CD1c-positive myeloid dendritic cell (primary cell): ENCODE measurements at regions not wholly inside any gene's neighbourhood (a gene's known extent, or its start where the extent isn't known, plus 50 kb on each side); places are given as distances from the start of the nearest gene placed in this dataset.
A peak's percentile ranks its signal among the peaks of the same experiment; 100 is the strongest.
"Not testable (repeated sequence)": the region's sequence is repeated elsewhere in the genome, so short reads cannot be mapped to it uniquely, and the experiment has no call there.

Experiments used
- DNase-seq: peaks from one replicate; pipeline ENCODE4 v3.0.0-alpha.2; 2016; ENCODE audit errors: extremely low spot score

- DNase-seq = peak; percentile 8
Measured at GRCh38 chr18:47679864-47680263, 250.6 kb downstream of the SMAD2 start.

- DNase-seq = no peak
Measured at GRCh38 chr18:47677952-47678351, 252.5 kb downstream of the SMAD2 start.

GRCh38 chr18:47669815-47670214, 260.6 kb downstream of the SMAD2 start:
- DNase-seq = no peak

DNA sequence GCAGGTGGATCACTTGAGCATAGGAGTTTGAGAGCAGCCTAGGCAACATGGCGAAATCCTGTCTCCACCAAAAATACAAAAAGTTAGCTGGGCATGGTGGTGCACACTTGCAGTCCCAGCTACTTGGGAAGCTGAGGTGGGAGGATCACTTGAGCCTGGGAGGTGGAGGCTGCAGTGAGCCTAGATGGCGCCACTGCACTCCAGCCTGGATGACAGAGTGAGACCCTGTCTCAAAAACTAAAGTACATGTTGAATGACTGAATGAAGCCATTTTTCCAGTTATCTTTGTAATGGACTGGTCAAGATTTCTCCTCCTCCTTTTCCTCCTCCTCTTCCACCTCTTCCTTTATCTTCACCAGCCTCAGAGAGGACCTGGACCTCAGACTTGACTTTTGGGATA, 272.0 kb downstream of the SMAD2 start:
- no peak for DNase-seq

DNA sequence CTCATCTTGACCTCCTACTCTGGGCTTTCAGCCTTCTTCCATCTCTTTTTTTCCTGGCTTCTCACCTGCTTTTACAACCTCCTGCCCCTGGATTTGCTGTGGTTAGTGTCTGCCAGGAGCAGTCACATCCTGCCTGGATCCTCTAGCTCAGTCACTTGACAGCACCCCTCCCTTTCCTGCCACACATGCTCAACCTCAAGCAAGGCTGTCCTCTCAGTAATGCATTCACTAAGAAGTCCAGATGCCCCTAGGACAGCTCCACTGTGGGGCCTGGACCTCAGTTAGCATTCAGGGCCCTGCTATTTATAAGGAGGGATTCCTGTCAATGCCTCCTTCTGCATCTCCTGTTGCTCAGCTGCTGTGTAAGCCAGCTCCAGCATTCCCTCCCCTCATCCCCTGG, 275.5 kb downstream of the SMAD2 start:
- no peak for DNase-seq

DNA sequence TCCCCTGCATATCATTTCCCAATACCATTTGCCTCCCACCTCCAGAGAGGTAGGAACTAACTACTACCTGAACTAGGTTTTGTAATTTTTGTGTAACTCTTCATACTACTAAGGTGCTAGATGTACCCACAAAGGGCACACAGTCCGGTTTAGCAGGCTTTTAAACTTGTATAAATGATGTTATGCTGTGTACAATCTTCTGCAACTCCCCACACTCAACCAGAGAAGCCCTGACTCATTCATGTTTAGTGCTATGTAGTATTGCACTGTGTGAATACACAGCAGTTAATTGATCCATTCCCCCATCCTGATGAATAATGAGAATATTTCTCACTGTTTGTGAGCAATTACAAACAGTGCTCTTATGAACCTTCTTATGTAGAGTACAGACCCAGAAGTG, 285.6 kb downstream of the SMAD2 start:
- DNase-seq = no peak

GRCh38 chr18:47637551-47637950, 292.9 kb downstream of the SMAD2 start:
- not testable (repeated sequence) for DNase-seq

- no peak for DNase-seq
Measured at GRCh38 chr18:47635416-47635815, 295.0 kb downstream of the SMAD2 start.

GRCh38 chr18:47632970-47633635, 297.4 kb downstream of the SMAD2 start:
- DNase-seq = no peak

DNA sequence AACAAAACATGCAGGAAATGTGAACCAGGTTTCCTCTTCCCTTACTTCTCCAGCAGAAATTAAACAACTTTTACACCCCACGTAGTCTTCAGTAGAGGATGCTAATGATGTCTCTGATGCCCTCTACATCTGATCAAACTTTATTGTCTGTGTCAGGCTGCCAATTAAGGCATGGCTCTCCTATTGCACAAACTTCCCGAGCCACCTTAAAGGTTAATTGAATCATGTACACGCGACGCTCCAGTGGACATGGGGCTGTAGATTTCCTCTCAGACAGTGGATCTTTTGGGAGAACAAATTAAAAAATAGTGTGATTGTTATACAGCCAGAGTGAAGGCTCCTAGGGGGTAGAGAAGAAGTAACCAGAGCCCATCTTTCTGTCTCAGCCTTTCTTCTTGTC, 301.6 kb downstream of the SMAD2 start:
- DNase-seq = no peak

DNA sequence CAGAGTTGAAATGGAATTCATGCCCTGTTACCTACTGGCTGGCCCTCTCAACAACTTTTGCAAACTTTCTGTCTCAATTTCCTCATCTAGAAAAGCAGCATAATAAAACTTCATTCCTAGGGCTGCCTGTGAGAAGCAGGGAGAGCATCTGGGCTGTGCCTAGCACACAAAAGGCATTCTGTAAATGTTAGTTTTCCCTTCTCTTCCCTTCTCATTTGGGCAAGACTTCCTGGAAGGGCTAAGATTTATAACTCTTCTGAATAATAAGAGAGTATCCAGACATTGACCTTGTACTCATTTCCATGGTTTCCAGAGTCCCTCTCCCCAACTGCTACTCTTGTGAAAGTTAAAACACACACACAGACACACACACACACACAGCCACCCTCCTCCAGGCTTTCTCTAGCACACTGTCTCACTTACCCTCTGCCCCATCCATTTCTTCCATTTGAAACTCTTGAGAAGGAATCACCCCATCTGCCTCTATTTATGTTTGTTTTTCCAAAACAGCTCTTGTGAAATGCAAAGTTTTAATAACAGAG, 302.1 kb downstream of the SMAD2 start:
- no peak for DNase-seq

- no peak for DNase-seq
Measured at GRCh38 chr18:47627030-47627429, 303.4 kb downstream of the SMAD2 start.

GRCh38 chr18:47619771-47620448, 310.5 kb downstream of the SMAD2 start:
- DNase-seq = no peak

DNA sequence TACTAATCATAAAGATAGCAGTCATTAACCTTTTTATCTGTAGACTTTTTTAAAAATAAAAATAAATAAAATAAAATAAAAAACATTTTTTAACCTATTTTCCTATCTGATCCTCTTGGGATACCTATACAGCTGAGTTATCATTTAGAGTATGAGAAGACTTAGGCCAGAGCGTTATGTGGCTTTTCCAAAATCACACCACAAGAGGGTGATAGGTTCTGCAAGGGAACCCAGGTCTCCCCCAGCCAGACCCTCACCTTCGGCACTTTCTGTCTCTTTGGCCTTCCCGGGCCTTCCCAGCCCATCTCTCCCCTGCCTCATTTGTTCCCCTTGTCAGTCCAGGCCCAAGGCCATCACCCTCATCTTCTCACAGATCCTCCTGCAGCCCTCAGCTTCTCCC, 311.7 kb downstream of the SMAD2 start:
- no peak for DNase-seq

DNA sequence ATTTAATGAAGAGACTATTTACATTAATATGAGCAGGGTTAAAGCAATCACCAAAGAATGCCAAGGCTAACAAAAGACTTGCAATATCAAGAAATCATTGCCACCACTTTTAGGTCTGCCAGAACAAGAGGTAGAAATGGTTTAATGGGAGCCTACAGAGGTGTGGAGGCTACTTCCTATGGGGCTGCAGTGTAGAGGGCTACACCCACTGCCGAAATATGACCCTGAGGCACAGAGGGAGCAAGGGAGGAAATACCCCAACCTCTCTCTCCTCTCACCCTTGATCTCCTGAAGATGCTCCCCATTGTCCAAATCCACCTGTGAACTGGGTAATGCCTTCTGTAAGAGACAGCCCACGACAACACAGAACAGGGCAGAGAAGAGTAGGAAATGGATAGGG, 315.4 kb downstream of the SMAD2 start:
- no peak for DNase-seq

- no peak for DNase-seq
Measured at GRCh38 chr18:47613929-47614328, 316.5 kb downstream of the SMAD2 start.

DNA sequence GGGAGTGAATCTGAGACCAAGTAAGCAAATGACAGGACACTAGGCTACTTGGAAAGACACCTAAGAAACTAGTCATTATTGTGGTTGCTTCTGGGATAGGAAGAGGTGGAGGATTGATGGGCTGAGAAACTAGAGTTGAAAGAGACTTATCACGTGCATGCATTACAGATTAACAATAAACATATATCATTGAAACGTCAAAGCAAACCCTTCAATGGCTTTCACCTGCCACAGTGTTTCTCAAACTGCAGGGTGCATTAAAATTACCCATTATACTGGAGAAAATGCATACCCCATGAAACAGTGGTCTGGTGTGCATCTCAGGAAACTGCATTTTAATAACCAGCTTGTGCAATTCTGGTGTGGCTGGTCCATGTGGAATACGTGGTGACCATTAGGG, 318.8 kb downstream of the SMAD2 start:
- no peak for DNase-seq

GRCh38 chr18:47606526-47606925, 323.9 kb downstream of the SMAD2 start:
- DNase-seq = no peak

DNA sequence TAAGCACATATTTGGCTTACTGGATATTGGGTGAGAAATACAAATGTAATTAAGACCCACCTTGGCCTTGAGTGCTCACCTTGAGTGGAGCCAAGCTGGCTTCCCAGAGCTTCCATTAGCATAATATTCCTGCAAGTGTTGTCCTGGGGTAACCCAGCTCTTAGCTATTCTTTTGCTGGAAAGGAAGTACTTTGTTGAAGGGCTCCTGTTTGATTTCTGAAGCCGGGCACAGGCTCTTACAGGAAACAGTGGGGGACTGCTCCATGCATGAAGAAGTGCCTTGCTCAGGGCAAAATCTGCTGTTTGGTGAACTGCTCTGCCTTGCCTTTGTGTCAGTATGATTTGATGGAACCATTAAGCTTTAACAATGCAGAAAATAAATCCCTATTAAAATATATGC, 325.4 kb downstream of the SMAD2 start:
- DNase-seq = no peak

- no peak for DNase-seq
Measured at GRCh38 chr18:47604021-47604420, 326.4 kb downstream of the SMAD2 start.

- no peak for DNase-seq
Measured at GRCh38 chr18:47603158-47603557, 327.3 kb downstream of the SMAD2 start.

DNA sequence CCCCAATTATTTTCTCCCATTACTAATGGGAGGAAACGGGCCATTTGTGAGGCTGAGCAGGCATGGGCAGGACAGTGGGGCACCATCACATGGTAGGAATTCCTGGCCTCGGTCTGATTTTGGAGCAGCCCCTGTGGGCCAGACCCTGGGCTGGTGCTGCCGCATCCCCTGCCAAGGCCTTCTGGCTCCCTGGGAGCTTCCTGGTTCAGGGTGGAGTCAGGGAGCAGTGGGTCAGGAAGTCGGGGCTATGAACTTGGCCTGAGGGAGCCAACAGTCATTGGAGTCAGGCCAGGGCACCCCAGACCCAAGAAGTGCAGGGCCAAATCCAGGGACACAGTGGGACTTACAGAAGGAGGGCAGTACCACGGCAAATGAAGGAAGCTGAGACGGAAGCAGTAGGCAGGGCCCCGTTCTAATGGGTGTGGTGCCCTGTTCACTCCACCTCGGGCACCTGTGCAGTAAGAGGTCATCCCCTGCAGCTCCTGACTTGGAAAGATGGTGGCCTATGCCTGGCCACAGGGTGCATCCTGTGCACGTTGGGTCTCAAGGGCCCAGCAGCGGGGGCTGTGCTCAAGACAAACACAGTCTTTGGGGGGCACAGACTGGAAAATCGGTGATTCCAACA, 328.1 kb downstream of the SMAD2 start:
- no peak for DNase-seq
